ENCODE measurements at regions not wholly inside any gene's neighbourhood (a gene's known extent, or its start where the extent isn't known, plus 50 kb on each side); places are given as distances from the start of the nearest gene placed in this dataset.
"Not testable (repeated sequence)": the region's sequence is repeated elsewhere in the genome, so short reads cannot be mapped to it uniquely, and the experiment has no call there.

DNA sequence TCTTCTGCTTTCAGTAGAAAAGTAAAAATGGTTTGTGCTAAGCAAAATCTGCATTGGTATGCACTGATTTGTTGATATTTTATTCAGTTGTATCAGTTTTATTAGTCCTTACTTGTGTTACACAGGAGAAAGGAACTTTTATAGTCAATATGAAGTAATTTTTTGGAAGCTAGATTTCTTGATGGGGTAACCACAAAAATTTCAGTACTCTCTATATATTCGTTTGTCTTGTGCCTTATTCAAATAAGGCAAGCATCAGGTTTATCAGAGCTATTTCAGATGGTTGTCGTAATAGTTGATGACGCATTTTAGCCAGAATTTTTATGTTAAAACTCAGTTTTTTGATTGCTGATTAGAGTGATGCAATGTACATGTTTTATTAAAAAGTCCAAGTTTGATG lies 50.7 kb upstream of the NIPA1 start:
- no peaks in the 10 kb centered on the region for H3K9me3 Mint-ChIP-seq
- H3K4me1 Mint-ChIP-seq, result peaks cover 7% of the 10 kb centered on the region
- ATAC-seq, result no peak
- H3K4me3 Mint-ChIP-seq, result no peak overlapping the region
- H3K36me3 Mint-ChIP-seq, result no peaks in the 10 kb centered on the region
- H3K27ac Mint-ChIP-seq, result no peak overlapping the region
- peaks cover 21% of the 10 kb centered on the region for H3K27me3 Mint-ChIP-seq

DNA sequence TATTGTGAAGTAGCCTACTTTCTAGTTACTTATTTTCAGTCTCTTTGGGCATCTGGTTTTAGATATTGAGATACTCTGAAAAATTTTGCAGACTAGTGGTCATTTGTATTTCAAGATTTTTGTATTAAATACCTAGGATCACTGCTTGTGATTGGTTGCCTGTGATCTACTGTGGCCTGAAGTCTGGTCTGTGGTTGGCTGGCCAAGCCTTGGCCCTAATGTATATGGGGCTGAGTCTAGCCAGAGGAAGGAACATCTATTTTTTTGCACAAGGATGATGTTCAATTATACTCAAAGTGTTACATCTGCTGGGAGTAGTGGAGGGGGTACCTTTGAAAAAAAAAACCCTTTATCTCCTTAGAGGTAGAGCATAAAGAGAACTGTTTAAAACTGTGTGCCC lies 50.2 kb upstream of the NIPA1 start:
- not testable (repeated sequence) for H3K27ac Mint-ChIP-seq, H3K4me3 Mint-ChIP-seq, H3K36me3 Mint-ChIP-seq, ATAC-seq, H3K4me1 Mint-ChIP-seq, H3K9me3 Mint-ChIP-seq
- peaks cover 22% of the 10 kb centered on the region for H3K27me3 Mint-ChIP-seq
